SKM-1 (cell line): ENCODE measurements at regions not wholly inside any gene's neighbourhood (a gene's known extent, or its start where the extent isn't known, plus 50 kb on each side); places are given as distances from the start of the nearest gene placed in this dataset.

Source experiments
- DNase-seq: peaks from one replicate; lab custom pipeline; 2025; ENCODE audit not compliant: unreplicated experiment; lab: John Stamatoyannopoulos, UW

DNA sequence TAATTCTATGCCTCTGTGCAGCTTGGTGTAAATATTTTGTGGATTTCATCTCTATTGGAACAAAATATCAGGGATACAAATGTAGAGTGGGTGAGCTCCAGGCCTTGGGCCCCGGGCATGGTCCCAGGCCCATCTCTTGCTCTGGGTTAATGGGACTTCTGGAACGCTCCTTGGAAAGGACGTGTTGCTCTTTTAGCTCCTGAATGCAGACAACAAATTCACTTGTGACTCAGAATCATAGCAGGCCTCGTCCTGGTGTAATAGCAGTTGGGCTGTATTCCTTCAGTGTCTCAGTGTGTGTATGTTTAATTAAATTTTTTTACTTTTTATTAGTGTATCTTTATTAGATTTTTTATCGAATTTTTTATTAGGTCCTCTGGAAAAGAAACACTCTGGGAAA lies 266.7 kb upstream of the C2CD4B start:
- DNase-seq: no peak

DNA sequence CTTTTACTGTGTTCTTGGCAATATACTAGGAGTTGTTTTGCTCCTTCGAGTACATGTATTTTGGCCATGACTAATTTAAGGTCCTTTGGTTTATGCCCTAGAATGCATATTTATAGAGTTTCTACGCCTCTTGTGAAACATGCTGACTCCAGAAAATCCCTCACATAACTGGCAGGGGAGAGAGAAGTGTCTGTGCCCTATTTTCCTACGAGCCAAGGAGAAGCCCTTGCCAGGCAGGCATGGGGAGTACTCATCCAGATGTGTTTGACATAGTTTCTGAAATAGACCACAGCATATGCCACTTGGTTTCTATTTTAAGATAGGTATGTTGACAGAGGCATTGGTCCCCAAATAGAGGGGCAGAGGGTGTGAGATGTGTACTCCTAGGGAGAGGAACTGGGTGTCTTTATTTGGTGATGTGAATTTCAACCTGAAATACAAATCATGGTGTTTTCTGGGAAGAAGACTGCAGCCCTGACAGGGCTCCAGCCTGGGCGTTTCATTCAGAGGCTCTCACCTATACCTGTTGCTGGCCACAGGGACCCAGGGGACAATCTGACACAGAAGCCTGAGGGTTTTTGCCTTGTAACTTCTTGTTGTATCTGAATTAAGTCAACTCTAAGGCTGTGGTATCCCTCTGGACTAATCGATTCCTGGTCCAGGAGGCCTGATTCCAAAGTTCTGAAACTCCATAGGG lies 267.8 kb upstream of the C2CD4B start:
- DNase-seq: no peak

DNA sequence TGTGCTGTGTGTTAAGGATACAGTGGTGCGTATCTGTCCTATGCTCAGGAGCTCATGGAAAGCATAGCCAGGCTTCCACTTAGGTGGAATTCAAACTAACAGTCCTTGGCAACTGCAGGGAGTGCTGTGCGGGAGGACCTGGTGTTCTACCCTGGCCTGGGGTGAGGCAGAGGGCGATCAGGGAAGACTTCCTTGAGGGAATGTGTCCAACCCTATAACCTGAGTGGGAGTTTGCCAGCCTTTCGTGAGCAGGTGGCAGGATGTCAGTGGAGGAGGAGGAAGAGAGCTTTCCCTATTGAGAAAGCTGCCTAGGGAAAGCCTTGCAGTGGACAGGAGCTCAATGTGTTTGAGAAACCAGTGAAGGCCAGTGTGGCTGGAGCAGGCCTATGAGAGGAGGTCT lies 271.1 kb upstream of the C2CD4B start:
- DNase-seq: no peak

DNA sequence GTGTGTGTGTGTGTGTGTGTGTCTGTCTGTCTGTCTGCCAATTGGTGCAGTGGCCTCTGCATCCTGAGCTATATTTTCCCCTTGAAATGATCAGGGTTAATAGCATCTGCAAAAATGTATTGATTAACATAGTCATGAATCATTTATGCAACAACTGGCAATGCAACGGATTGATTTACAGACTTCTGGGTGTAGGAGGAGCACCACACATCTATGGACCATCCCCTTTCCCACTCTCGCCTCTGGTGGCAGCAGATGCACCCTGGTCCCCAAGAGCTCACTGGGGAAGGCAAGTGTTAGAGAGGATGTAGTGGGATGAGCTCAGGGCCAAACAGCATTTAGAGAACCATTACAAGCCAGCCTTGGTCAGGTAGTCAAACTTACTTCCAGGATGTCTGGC lies 272.7 kb upstream of the C2CD4B start:
- DNase-seq: no peak

DNA sequence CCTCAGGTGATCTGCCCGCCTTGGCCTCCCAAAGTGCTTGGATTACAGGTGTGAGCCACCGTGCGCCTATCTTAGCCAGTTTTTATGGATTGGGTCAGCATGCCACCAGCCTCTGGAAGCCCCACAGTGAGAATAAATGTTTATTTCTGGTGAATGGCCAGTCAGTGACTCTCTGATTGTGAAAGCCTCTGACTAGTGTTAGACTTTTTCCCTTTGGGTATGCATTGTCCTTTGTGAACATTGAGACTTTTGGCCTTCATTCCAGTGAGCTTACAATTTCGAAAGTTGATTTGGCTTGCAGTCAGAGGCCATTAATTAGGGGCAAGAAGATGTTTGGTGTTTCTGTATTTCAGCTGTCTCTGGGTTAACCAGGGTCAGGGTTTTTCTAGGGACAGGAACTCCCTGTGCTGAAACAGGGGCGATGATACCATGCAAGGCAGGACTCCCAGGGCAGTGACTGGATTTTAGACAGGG lies 274.5 kb upstream of the C2CD4B start:
- DNase-seq: no peak

DNA sequence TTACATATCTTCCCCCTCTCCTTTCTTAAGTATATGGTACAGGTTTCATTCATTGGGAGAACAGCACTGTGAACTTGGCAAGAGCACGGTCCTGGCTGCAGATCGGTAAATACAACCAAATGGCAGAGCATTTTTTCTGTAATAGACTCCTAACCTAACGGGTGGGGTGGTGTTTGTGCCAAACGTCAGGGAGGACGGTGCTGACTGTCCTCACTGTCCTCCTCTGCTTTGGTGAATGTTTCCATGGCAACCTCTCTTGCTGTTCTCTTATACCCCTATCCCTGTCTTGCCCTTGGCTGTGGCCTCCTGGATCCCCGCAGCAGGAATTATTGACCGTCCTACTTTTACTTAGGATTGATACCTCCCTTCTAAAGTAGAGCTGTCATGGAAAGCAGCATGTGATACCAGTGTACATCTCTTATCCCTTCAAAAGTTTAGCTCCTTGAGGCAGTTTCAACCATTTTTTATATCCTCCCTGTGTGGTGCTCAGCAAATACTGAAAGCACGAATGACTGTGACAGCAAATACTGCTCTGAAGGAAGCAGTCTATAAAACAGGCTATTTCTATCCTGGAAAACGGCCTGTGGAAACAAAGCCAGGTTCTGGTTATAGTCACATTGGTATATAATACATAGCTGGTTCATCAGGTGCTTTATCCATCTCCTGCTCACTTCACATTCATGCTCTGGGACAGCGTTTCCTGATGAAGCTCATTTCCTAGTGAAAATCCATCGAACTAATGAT lies 275.4 kb upstream of the C2CD4B start:
- DNase-seq: no peak

DNA sequence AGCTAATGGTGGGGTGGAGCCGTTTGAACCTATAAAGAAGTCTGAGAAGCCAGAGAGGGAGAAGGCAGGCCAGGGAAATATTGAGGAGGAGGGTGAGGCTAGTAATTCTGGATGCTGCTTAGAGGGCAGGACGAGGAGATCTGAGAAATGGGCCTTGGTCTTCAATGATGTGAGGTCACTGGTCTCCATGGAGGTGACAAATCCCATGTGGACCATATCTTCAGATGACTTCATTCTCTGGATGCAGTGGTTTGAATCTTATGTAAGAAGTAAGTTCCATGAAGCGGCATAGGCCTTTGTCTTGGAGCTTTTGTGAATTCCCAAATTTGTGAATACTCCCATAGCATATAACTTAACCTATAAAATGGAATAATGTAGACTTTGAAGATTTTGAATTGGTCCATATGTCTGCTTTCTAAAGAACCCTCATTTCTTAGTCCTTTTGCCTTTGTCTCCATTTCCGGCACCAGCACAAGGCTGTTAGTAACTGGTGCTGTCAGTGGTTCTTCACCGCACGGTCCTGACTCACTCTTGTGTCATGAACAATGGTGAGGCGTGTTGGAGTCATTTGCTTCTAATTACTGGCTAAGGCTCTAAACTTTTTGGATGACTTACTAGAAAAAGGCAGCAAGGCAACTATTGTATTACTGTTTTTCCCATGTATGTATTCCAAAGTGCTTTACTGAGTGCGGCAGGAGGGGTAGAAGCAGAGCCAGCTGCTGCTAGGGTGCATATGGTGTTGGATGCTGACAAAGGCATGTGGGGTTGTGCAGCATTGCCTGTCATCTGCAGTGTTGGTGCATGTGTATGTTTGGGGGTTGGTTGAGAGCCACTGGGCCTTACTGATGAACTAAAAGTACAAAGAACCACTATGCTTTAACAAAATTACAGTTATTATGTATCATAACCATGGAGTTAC lies 279.3 kb upstream of the C2CD4B start:
- DNase-seq: no peak

DNA sequence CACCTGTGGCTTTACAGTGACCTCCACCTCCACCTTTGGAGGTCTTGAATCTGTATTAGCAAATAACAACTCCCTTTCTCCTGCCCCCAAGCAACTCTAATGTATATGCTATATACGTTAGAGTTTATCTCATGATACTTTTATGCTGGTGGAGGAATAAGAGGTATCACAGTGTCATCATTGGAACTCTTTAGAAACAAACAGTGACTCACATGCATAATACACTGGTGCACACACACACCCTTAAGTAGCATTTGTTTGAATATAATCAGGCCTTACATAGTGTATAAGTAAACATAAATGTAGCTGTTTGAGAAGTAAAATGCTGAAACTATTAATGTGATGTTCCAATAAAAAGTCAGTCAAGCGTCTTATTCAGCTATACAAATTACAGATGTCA lies 280.2 kb upstream of the C2CD4B start:
- no peak for DNase-seq

DNA sequence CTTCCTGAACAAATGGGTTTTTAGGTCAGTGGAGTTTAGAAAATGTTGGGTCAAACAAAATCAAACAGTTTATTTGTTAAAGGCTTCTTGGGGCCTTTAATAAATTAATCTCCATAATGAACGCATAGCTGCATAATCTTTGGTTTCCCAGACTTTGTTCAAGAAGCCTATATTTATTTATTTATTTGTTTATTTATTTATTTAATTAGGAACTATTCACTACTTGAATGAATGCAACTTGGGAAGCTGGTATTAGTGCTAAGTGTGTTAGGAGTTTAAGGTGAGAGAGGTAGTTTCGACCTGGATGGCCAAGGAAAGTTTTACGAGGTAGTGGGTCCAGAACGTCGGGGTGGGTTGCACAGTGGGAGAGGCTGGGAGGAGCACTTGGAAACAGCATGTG lies 281.9 kb upstream of the C2CD4B start:
- no peak for DNase-seq

DNA sequence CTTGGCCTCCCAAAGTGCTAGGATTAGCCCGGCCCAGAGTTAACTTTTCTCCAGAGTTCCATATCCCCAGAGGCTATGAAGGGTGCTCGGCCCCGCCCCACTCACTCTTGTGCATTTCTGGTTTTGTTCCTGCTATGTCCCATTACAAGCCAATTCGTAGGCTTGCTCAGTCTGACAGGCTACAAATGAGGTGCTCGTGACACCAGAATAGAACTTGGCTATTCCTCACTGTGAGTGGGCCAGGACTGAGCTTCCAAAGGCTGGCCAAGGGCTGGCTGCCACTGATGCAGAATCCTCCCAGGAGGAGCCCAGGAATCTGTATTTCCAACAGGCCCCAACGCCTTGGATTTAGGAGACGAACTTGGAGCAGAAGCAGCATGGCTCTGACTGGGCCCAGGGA lies 282.7 kb upstream of the C2CD4B start:
- no peak for DNase-seq

DNA sequence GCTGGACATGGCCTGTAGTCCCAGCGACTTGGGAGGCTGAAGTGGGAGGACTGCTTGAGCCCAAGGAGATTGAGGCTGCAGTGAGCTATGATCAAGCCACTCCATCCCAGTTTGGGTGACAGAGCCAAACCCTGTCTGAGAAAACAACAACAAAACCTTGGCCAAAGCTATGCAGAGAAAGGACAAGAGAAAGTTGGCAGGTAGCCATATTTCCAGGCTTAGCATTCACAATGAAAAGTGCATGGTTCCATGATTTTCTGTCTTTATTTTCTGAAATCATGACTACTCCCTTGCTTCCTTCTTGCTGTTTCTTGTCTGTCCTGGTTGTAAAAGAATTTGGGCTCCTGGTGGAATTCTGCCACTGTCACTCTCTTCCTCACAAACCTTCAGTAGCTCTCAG lies 284.6 kb upstream of the C2CD4B start:
- DNase-seq: no peak

DNA sequence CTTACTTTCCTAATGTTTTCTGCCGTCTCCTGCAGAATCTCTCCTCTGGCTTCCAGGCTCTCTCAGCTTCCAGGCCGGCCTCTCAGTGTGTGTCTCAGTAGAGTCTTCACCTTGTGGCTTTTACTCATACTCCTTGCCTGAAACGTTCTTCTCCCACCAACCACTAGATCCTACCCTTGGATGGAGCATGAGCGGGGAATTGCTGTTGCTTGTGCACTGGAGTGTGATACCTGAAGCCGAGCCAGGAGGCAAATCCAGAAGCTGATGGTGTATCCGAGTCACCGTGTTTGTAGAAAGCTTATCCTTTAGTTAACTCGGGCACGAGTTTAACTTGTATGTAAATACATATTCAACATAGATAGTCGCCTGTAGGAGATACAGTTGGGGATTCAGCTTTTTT lies 285.0 kb upstream of the C2CD4B start:
- DNase-seq: no peak

DNA sequence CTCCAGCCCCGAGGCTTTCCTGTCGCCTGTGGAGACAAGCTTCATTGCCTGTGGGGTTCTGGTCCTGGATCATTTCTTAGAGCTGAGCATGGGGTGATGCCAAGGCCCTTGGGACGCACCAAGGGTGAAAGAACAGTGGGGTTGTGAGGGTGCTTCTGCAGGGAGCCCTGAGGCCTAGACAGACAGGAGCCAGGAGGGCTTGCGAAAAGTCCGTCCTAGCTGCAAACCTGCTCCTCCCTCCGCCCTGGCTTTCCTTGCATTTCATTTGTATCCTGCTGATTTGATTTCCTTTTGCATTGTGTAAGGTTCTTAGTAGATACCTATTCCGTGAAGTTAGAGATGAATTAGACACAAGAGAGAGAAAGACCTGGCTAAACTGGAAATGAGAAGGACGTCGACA lies 286.9 kb upstream of the C2CD4B start:
- no peak for DNase-seq

DNA sequence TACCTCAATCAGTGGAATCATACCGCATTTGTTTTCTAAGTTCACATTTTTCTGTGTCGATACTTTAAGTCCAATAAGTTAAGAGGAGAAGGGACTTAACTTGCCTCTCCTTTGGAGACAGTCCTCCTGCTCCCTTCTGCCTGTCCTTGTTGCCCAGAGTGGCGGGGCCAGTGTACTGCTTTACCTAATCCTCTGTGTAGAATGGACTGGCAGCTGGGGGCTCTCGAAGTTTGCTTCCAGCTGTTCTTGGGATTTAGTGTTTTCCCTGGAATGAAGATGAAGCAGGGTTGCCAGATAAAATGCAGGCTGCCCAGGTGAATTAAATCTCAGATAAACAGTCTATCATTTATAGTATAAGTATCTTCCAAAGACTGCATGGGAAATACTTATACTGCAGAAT lies 287.6 kb upstream of the C2CD4B start:
- no peak for DNase-seq

DNA sequence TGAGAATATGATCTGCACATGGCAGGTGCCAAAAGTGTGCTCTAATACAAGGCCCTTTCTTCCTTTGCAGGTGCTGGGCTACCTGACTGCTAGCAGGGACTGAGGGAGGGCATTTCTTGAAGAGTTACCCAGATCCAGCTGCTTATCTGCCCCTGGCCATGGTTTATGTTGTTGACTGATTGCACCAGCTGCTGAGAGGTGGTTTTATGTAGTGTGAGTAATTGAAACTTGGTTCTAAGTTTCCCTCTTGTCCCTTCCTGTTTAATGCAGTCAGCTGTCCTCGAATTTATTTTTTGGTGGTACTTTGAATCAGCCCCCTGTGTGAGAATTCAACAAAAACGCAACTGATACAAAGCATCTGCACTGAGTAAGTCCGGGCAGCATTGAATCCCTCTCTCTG lies 288.3 kb upstream of the C2CD4B start:
- DNase-seq: no peak

DNA sequence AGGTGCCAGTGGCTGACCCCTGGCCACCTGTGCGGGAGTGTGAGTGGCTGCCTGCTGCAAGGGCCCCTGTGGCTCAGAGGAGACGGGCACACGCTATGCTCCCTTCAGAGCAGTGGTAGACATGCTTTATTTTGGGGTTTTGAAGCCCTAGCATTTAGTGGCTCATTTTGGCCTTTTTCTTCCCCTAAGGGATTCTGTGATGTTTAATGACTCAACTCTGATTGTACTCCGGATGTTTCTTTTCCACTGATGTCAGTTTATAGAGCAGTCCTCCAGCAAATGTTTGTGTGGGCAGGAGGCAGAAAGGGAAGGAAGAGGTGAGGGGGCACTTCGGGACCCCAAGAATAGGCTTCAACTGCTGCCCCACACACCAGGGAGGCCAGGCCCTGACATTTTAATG lies 288.9 kb upstream of the C2CD4B start:
- no peak for DNase-seq

DNA sequence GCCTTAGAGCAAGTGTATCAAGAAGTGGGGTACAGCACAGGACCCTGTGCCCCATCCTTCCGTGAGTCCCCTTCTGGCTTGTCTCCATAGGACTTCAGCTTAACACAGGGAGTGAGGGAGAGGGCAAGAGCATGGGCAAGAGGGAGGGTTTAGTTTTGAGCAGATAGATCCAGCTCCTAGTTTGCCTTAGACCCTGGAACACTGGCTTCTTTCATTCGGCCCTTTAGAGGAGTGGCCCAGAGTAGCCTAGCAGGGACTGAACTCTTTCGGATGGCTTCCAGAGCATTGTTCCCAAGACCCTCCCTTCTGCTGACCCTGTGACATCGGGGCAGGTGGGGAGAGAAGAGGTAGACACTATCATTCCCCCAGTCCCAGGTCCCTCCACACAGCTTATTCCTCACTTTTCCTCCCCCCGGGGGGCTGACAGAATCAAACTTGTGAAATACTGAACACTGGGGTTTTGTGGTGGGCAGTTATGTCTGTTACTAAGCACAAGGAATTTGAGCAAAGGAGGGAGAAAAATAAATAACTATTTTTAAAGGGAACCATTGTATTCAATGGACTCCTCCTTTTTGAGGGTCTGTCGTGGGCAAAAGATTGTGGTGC lies 289.6 kb upstream of the C2CD4B start:
- DNase-seq: no peak

DNA sequence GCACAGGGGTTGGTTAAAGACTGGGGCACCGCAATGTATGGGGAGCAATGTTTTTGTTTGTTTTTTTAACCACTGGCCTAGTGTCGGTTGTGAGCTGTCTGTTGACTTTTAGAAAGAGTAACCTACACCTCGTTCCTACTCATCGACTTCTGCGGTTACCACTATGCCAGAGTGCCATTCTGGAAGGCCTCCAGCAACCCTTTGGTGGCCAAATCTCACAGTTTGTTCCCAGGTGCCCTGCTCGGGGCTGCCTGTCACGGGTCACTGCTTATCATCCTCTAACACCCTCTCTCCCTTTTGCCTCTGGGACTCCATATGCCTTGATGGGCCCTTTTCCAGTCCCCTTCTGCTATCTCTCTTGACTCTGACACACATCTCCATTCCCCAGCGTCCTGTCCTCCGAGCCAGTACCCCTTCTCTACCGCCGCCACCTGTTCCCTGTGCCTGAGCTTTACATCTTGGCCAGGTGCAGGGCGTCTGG lies 290.4 kb upstream of the C2CD4B start:
- DNase-seq: no peak

DNA sequence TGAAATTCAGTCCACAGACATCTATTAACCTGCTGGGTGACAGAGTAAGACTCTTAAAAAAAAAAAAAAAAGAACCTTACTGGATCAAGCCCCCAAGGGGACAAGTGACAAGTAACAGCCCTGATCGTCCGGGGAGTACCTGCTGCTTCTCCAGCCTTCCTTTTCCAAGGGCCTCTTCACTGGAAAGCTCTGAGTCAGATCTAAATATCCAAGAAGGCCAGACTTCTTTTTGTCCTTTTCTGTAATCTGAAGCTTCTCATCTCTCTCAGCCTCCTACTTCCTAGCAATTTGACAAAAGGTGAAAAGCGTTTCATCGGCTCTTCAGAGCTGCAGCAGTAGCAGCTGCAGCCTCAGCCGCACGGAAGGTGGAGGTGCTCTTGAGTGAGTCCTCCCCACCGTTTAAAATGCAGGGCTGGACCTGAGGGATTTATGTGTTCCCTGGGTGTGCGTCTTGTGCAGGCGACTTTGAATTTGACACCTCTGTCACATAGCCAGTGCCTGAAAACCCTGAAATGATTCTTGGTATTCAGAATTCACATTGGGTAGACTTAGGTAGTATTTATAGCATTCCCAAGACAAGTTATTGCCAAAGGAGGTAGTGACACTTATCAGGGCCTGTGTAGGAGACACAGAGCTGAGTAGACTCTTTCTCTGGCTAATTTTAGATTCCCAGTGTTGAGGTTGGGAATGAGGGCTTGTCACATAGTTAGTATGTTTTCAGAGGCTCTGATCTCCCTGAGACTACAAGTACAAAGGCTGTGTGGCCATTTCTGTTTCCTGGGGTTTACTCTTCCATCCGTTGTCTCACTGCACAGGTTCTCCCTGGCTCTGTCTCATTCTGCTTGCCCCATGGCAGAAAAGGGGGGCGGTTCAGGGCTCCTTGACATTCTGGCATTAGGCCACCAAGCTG lies 291.2 kb upstream of the C2CD4B start:
- no peak for DNase-seq

DNA sequence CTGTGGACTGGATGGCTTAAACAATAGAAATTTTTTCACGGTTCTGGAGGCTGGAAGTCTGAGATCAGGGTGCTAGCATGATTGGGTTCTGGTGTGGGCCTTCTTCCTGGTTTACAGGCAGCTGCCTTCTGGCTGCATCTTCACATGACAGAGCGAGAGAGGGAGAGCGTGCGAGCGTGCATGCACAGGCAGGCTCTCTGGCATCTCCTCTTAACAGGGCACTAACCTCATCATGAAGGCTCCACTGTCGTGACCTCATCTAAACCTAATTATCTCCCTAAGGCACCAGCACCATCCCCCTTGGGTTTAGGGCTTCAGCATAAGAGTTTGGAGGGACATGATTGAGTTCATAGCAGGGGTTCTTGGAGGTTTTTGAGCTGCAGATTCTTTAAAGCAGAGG lies 292.0 kb upstream of the C2CD4B start:
- no peak for DNase-seq
